Lower lobe of right lung (tissue), 2 donors: ENCODE measurements at regions not wholly inside any gene's neighbourhood (a gene's known extent, or its start where the extent isn't known, plus 50 kb on each side); places are given as distances from the start of the nearest gene placed in this dataset.

Source experiments
- ATAC-seq, 2 donors: fragments of 200-7000 bp; cut with Tn5 transposase; one replicate each; pipeline ENCODE4 v1.9.1; 2020 to 2022; ENCODE audit warnings: mild to moderate bottlenecking in 2 of 2, moderate library complexity in 2 of 2
- DNase-seq: peaks from one replicate; pipeline ENCODE4 v3.0.0-alpha.2; 2020
- H3K27ac ChIP-seq: fragments of 200-600 bp; one replicate; pipeline ENCODE4 v1.8.0; 2022
- H3K27me3 ChIP-seq: fragments of 200-600 bp; one replicate; pipeline ENCODE4 v1.8.0; 2022; ENCODE audit warnings: low read depth
- H3K36me3 ChIP-seq: fragments of 200-600 bp; one replicate; pipeline ENCODE4 v1.8.0; 2022; ENCODE audit warnings: mild to moderate bottlenecking
- H3K4me1 ChIP-seq: fragments of 200-600 bp; one replicate; pipeline ENCODE4 v1.8.0; 2022
- H3K4me3 ChIP-seq: fragments of 200-600 bp; one replicate; pipeline ENCODE4 v1.8.0; 2022; ENCODE audit warnings: mild to moderate bottlenecking
- H3K9me3 ChIP-seq: fragments of 200-600 bp; one replicate; pipeline ENCODE4 v1.8.0; 2022
- intact Hi-C: fragments of 100-400 bp; cut with DNase I; formaldehyde crosslinking; loops from one replicate; pipeline ENCODE4 v1.11.0; 2022
- TF ChIP-seq, protein P1 (sequence below): fragments of 200-600 bp; IDR thresholded peaks from one replicate; pipeline ENCODE4 v1.8.0; 2022; ENCODE audit warnings: antibody characterized with exemption, mild to moderate bottlenecking
- donor health status: DM: no; HTN: yes; CAD: no; lungs with severe emphysema.

DNA sequence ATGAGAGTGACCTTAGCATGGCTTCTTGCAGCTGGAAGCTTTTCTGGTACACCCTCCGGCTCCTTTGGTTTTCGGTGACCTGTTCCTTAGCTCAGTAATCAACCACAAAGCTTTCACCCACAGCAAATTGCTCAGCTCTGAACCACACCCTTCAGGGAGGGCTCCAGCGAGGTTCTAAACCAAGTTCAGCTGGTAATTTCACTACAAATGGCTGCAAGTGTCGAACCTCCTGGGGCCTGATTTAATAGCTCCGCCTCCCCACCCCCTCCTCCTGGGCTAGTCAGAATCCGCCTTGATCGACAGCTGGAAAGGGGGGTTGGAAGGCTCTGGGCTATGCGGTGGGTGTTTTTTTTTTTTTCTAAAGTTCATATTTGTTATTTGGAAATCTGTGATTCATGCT is 150.9 kb upstream of the MCTP2 start:
- Histone ChIP-seq H3K36me3 (no peaks in the 10 kb centered on the region), H3K27me3 (no peaks in the 10 kb centered on the region), H3K9me3 (no peaks in the 10 kb centered on the region), H3K4me1 (no peaks in the 10 kb centered on the region), H3K27ac (no peak overlapping the region), H3K4me3 (no peak overlapping the region)
- TF ChIP-seq, protein P1, sequence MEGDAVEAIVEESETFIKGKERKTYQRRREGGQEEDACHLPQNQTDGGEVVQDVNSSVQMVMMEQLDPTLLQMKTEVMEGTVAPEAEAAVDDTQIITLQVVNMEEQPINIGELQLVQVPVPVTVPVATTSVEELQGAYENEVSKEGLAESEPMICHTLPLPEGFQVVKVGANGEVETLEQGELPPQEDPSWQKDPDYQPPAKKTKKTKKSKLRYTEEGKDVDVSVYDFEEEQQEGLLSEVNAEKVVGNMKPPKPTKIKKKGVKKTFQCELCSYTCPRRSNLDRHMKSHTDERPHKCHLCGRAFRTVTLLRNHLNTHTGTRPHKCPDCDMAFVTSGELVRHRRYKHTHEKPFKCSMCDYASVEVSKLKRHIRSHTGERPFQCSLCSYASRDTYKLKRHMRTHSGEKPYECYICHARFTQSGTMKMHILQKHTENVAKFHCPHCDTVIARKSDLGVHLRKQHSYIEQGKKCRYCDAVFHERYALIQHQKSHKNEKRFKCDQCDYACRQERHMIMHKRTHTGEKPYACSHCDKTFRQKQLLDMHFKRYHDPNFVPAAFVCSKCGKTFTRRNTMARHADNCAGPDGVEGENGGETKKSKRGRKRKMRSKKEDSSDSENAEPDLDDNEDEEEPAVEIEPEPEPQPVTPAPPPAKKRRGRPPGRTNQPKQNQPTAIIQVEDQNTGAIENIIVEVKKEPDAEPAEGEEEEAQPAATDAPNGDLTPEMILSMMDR, result no peak
- intact Hi-C loops, result no loop called here
- no peak for DNase-seq
- ATAC-seq, result no peak

DNA sequence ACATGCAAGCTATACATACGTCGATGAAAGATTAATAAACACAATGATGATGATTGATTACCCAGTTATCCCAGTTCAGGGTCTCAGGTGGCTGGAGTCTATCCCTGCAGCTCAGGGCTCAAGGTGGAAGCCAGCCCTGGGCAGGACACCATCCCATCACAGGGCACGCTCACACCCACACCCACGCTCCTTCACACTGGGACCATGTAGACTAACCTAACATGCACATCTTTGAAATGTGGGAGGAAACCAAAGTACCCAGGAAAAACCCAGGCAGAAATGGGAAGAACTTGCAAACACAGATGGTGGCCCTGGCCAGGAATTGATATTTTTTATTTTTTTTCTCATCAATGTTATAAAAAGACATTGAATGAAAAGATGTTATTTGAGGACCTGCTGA is 151.4 kb upstream of the MCTP2 start:
- Histone ChIP-seq H3K27me3 (no peaks in the 10 kb centered on the region), H3K9me3 (no peaks in the 10 kb centered on the region), H3K36me3 (no peaks in the 10 kb centered on the region), H3K27ac (no peak overlapping the region), H3K4me1 (no peaks in the 10 kb centered on the region), H3K4me3 (no peak overlapping the region)
- TF ChIP-seq, protein P1, result no peak
- DNase-seq (no peak), ATAC-seq (no peak)
- intact Hi-C loops, result no loop called here

DNA sequence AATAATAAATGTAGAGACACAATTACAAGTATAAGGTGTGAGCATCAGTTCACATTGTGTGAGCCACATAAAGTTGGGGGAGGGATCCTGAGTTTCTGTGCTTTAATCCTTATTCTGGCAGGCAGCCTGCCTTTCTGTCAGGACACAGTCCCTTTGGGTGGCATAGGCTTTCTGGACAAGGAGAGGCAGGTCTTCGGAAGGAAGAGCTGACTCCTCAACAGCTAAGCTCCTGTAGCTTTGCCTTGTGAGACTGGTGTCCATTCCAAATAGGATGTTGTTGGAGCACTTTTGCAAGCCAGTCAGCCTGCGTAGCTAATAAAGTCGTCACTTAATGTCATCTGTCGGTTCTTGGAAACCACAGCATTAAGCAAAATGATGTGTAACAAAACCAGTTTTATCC is 151.9 kb upstream of the MCTP2 start:
- intact Hi-C loops, result no loop called here
- Histone ChIP-seq H3K27ac (no peak overlapping the region), H3K36me3 (no peaks in the 10 kb centered on the region), H3K4me1 (no peaks in the 10 kb centered on the region), H3K9me3 (no peaks in the 10 kb centered on the region), H3K4me3 (no peak overlapping the region), H3K27me3 (no peaks in the 10 kb centered on the region)
- ATAC-seq (no peak), DNase-seq (no peak)
- TF ChIP-seq, protein P1, result no peak

DNA sequence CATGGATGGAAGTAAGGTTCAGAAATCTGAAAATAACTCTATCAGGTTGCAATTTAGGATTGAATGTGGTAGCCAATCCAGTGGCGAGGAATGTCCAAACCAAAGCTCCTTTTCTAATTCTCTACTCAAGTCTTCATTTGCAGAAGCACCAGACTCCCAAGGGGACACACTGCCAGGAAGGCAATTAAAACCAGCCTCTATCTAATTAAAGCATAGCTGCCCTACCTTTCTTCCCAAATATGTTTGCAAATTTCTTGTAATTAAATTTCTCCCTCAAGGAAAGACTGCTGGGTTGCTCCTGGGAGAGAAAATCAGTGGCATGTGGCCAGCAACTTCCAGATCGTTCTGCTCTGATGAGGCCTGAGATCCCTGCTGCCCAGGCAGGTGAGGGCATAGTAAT is 153.4 kb upstream of the MCTP2 start:
- no peaks in the 10 kb centered on the region for H3K4me1 ChIP-seq
- H3K9me3 ChIP-seq, result no peaks in the 10 kb centered on the region
- H3K4me3 ChIP-seq, result no peak overlapping the region
- no peaks in the 10 kb centered on the region for H3K36me3 ChIP-seq
- DNase-seq, result no peak
- H3K27me3 ChIP-seq, result no peaks in the 10 kb centered on the region
- intact Hi-C loops, result no loop called here
- TF ChIP-seq, protein P1, result no peak
- no peak for ATAC-seq
- no peak overlapping the region for H3K27ac ChIP-seq

DNA sequence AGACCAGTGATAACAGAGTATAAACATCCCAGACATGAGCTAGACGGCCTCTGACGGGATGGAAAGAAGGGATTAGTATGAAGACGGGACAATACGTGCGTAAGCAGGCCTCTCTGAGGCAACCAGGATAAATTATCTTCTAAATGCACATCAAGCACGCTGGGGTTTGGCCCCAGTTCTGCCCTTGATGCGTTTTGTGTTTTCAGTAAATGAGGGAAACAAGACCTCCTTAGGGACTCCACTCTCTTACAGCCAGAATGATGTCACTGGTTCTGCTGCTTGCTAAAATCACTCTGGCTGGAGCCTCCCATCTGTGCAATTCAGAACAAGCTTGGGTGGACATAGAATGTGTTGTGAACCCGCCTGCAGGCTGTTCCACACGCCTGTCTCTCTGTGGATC is 156.0 kb upstream of the MCTP2 start:
- no peaks in the 10 kb centered on the region for H3K9me3 ChIP-seq
- DNase-seq (no peak), ATAC-seq (peak; percentile 35 to 53)
- H3K27ac ChIP-seq, result no peak overlapping the region
- H3K4me3 ChIP-seq, result no peak overlapping the region
- no peaks in the 10 kb centered on the region for H3K27me3 ChIP-seq
- no peaks in the 10 kb centered on the region for H3K4me1 ChIP-seq
- no peaks in the 10 kb centered on the region for H3K36me3 ChIP-seq
- TF ChIP-seq, protein P1, result no peak
- intact Hi-C loops, result no loop called here
